ENCODE measurements at regions not wholly inside any gene's neighbourhood (a gene's known extent, or its start where the extent isn't known, plus 50 kb on each side); places are given as distances from the start of the nearest gene placed in this dataset.

DNA sequence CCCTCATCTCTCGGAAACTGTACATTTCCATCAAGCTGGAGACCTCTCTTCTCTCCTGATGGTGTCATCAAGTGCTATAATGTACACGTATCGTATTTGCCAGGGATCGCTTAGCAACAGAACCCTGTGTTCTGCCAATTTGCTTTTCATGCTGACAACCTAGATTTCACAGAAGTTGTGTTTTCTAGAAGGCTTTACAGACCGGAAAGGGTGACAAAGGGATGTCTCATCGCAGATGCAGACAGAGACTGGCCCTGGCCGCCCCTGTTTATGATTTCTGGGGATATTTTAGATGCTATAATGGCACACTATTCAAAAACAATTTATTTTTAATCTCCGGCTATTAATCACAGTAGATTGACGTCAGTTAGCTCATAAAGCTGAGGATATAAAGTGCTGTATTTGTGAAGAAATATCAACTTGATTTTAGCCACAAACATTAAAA lies 291.4 kb downstream of the IRS2 start:
- TF ChIP-seq, protein P1, sequence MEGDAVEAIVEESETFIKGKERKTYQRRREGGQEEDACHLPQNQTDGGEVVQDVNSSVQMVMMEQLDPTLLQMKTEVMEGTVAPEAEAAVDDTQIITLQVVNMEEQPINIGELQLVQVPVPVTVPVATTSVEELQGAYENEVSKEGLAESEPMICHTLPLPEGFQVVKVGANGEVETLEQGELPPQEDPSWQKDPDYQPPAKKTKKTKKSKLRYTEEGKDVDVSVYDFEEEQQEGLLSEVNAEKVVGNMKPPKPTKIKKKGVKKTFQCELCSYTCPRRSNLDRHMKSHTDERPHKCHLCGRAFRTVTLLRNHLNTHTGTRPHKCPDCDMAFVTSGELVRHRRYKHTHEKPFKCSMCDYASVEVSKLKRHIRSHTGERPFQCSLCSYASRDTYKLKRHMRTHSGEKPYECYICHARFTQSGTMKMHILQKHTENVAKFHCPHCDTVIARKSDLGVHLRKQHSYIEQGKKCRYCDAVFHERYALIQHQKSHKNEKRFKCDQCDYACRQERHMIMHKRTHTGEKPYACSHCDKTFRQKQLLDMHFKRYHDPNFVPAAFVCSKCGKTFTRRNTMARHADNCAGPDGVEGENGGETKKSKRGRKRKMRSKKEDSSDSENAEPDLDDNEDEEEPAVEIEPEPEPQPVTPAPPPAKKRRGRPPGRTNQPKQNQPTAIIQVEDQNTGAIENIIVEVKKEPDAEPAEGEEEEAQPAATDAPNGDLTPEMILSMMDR (IDR thresholded peaks at IDR 0.05), result no peak
- no peak for TF ChIP-seq POLR2A (IDR thresholded peaks at IDR 0.05)
